Peyer's patch (tissue), 4 donors: ENCODE measurements at regions not wholly inside any gene's neighbourhood (a gene's known extent, or its start where the extent isn't known, plus 50 kb on each side); places are given as distances from the start of the nearest gene placed in this dataset.

Source experiments
- CTCF ChIP-seq, 6 experiments: fragments of 450-650 bp in 4 of 6; fragments of 200-600 bp in 2 of 6; sonication (generic) in 1 of 6; IDR thresholded peaks; one replicate each; pipeline ENCODE4 v1.5.1; 2017 to 2019; ENCODE audit warnings: antibody characterized with exemption in 6 of 6, mild to moderate bottlenecking in 3 of 6, moderate library complexity in 1 of 6
- POLR2A ChIP-seq, 2 donors: fragments of 450-650 bp; IDR thresholded peaks; one replicate each; pipeline ENCODE4 v1.5.1; 2017; ENCODE audit warnings: antibody characterized with exemption in 2 of 2, mild to moderate bottlenecking in 2 of 2, moderate library complexity in 2 of 2

GRCh38 chr18:8889489-8889888 lies 184.1 kb downstream of the MTCL1 start:
- TF ChIP-seq CTCF (IDR thresholded peaks at IDR 0.05) (no peak), POLR2A (IDR thresholded peaks at IDR 0.05) (no peak)
